SK-N-SH treated with all-trans-retinoic acid at 6 μM for 48 hours (cell line): ENCODE measurements at regions not wholly inside any gene's neighbourhood (a gene's known extent, or its start where the extent isn't known, plus 50 kb on each side); places are given as distances from the start of the nearest gene placed in this dataset.

Experiments used
- ATAC-seq: fragments of 200-7000 bp; cut with Tn5 transposase; 3 replicates; pipeline ENCODE4 v1.9.1; 2020; ENCODE audit warnings: mild to moderate bottlenecking, moderate library complexity
- ARNTL ChIP-seq: fragments of 450-650 bp; formaldehyde crosslinking; IDR thresholded peaks from 2 replicates; pipeline ENCODE4 v1.5.0; 2020; ENCODE audit warnings: low read depth, mild to moderate bottlenecking, moderate library complexity, borderline replicate concordance
- BACH2 ChIP-seq: fragments of 250-450 bp; sonication (Bioruptor Pico); IDR thresholded peaks from 2 replicates; pipeline ENCODE4 v1.9.0; 2021; ENCODE audit warnings: mild to moderate bottlenecking, borderline replicate concordance
- CSDC2 ChIP-seq: fragments of 250-450 bp; sonication (Bioruptor Pico); IDR thresholded peaks from 2 replicates; pipeline ENCODE4 v1.5.0; 2020; ENCODE audit warnings: mild to moderate bottlenecking, moderate library complexity
- GLIS3 ChIP-seq: fragments of 250-450 bp; sonication (Bioruptor Pico); IDR thresholded peaks from 2 replicates; pipeline ENCODE4 v1.5.0; 2020; ENCODE audit warnings: mild to moderate bottlenecking, moderate library complexity
- ISL1 ChIP-seq: fragments of 250-450 bp; sonication (Bioruptor Pico); IDR thresholded peaks from 2 replicates; pipeline ENCODE4 v2.1.2; 2022; ENCODE audit warnings: mild to moderate bottlenecking, moderate library complexity
- OSR1 ChIP-seq: fragments of 250-450 bp; sonication (Bioruptor Pico); IDR thresholded peaks from 2 replicates; pipeline ENCODE4 v1.8.0; 2022; ENCODE audit warnings: moderate library complexity, mild to moderate bottlenecking, inconsistent platforms
- PPARA ChIP-seq: fragments of 250-450 bp; sonication (Bioruptor Pico); IDR thresholded peaks from 2 replicates; pipeline ENCODE4 v1.5.0; 2020; ENCODE audit warnings: mild to moderate bottlenecking, borderline replicate concordance
- SNAI2 ChIP-seq: fragments of 250-450 bp; sonication (Bioruptor Pico); IDR thresholded peaks from 2 replicates; pipeline ENCODE4 v1.5.0; 2020; ENCODE audit warnings: mild to moderate bottlenecking, moderate library complexity
- TCF4 ChIP-seq: fragments of 250-450 bp; sonication (Bioruptor Pico); IDR thresholded peaks from 2 replicates; pipeline ENCODE4 v1.8.0; 2021; ENCODE audit warnings: mild to moderate bottlenecking, moderate library complexity, borderline replicate concordance
- ZC3H10 ChIP-seq: fragments of 250-450 bp; sonication (Bioruptor Pico); IDR thresholded peaks from 2 replicates; pipeline ENCODE4 v1.5.1; 2021; ENCODE audit warnings: mild to moderate bottlenecking, moderate library complexity
- ZFP3 ChIP-seq: fragments of 250-450 bp; sonication (Bioruptor Pico); IDR thresholded peaks from 2 replicates; pipeline ENCODE4 v1.5.0; 2020; ENCODE audit warnings: mild to moderate bottlenecking, moderate library complexity
- ZFP30 ChIP-seq: fragments of 450-650 bp; formaldehyde crosslinking; IDR thresholded peaks from 2 replicates; pipeline ENCODE4 v1.5.0; 2022; ENCODE audit warnings: mild to moderate bottlenecking, moderate library complexity
- ZNF70 ChIP-seq: fragments of 450-650 bp; formaldehyde crosslinking; IDR thresholded peaks from 2 replicates; pipeline ENCODE4 v1.5.0; 2020; ENCODE audit warnings: mild to moderate bottlenecking, moderate library complexity
- ZNF8 ChIP-seq: fragments of 450-650 bp; formaldehyde crosslinking; IDR thresholded peaks from 2 replicates; pipeline ENCODE4 v1.5.0; 2020; ENCODE audit warnings: mild to moderate bottlenecking, moderate library complexity
- TF ChIP-seq, protein P1 (sequence below): fragments of 250-450 bp; sonication (Bioruptor Pico); IDR thresholded peaks from 2 replicates; pipeline ENCODE4 v1.5.1; 2020; ENCODE audit warnings: low read depth, mild to moderate bottlenecking, moderate library complexity
- TF ChIP-seq, protein P2 (sequence below): fragments of 250-450 bp; sonication (Bioruptor Pico); IDR thresholded peaks from 2 replicates; pipeline ENCODE4 v1.5.0; 2020; ENCODE audit warnings: mild to moderate bottlenecking, moderate library complexity
- TF ChIP-seq, protein P3 (sequence below): fragments of 250-450 bp; sonication (Bioruptor Pico); IDR thresholded peaks from 2 replicates; pipeline ENCODE4 v1.5.1; 2021; ENCODE audit warnings: mild to moderate bottlenecking, moderate library complexity
- TF ChIP-seq, protein P4 (sequence below): fragments of 250-450 bp; sonication (Bioruptor Pico); IDR thresholded peaks from 2 replicates; pipeline ENCODE4 v1.8.0; 2021; ENCODE audit warnings: low read depth, mild to moderate bottlenecking, moderate library complexity, borderline replicate concordance

DNA sequence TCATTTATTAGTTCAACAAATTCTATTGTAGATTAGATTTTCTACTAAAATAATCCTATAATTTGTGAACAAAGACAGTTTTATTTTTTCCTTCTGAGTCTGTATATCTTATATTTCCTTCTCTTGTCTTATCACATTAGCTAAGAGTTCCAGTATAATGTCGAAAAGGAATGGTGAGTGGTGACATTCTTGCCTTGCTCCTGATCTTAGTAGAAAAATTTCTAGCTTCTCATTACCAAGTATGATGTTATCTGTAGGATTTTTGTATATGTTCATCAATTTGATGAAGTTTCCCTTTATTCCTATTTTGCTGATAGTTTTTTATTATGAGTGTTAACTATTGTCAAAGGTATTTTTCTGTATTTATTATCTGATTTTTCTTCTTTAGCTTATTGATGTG lies 756.6 kb upstream of the BCHE start:
- TF ChIP-seq, protein P1, sequence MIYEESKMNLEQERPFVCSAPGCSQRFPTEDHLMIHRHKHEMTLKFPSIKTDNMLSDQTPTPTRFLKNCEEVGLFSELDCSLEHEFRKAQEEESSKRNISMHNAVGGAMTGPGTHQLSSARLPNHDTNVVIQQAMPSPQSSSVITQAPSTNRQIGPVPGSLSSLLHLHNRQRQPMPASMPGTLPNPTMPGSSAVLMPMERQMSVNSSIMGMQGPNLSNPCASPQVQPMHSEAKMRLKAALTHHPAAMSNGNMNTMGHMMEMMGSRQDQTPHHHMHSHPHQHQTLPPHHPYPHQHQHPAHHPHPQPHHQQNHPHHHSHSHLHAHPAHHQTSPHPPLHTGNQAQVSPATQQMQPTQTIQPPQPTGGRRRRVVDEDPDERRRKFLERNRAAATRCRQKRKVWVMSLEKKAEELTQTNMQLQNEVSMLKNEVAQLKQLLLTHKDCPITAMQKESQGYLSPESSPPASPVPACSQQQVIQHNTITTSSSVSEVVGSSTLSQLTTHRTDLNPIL (CRISPR knock-in tag) = no peak
- TF ChIP-seq, protein P2, sequence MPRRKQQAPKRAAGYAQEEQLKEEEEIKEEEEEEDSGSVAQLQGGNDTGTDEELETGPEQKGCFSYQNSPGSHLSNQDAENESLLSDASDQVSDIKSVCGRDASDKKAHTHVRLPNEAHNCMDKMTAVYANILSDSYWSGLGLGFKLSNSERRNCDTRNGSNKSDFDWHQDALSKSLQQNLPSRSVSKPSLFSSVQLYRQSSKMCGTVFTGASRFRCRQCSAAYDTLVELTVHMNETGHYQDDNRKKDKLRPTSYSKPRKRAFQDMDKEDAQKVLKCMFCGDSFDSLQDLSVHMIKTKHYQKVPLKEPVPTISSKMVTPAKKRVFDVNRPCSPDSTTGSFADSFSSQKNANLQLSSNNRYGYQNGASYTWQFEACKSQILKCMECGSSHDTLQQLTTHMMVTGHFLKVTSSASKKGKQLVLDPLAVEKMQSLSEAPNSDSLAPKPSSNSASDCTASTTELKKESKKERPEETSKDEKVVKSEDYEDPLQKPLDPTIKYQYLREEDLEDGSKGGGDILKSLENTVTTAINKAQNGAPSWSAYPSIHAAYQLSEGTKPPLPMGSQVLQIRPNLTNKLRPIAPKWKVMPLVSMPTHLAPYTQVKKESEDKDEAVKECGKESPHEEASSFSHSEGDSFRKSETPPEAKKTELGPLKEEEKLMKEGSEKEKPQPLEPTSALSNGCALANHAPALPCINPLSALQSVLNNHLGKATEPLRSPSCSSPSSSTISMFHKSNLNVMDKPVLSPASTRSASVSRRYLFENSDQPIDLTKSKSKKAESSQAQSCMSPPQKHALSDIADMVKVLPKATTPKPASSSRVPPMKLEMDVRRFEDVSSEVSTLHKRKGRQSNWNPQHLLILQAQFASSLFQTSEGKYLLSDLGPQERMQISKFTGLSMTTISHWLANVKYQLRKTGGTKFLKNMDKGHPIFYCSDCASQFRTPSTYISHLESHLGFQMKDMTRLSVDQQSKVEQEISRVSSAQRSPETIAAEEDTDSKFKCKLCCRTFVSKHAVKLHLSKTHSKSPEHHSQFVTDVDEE (CRISPR knock-in tag) = no peak
- TF ChIP-seq ZFP30 (CRISPR knock-in tag) (no peak), ISL1 (no peak), SNAI2 (CRISPR knock-in tag) (no peak), BACH2 (CRISPR knock-in tag) (no peak), ZNF70 (CRISPR knock-in tag) (no peak), ZFP3 (CRISPR knock-in tag) (no peak), PPARA (CRISPR knock-in tag) (no peak), ZNF8 (CRISPR knock-in tag) (no peak), ZC3H10 (no peak), ARNTL (CRISPR knock-in tag) (no peak), GLIS3 (CRISPR knock-in tag) (no peak)
- TF ChIP-seq, protein P3, sequence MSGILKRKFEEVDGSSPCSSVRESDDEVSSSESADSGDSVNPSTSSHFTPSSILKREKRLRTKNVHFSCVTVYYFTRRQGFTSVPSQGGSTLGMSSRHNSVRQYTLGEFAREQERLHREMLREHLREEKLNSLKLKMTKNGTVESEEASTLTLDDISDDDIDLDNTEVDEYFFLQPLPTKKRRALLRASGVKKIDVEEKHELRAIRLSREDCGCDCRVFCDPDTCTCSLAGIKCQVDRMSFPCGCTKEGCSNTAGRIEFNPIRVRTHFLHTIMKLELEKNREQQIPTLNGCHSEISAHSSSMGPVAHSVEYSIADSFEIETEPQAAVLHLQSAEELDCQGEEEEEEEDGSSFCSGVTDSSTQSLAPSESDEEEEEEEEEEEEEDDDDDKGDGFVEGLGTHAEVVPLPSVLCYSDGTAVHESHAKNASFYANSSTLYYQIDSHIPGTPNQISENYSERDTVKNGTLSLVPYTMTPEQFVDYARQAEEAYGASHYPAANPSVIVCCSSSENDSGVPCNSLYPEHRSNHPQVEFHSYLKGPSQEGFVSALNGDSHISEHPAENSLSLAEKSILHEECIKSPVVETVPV = no peak
- TF ChIP-seq, protein P4, sequence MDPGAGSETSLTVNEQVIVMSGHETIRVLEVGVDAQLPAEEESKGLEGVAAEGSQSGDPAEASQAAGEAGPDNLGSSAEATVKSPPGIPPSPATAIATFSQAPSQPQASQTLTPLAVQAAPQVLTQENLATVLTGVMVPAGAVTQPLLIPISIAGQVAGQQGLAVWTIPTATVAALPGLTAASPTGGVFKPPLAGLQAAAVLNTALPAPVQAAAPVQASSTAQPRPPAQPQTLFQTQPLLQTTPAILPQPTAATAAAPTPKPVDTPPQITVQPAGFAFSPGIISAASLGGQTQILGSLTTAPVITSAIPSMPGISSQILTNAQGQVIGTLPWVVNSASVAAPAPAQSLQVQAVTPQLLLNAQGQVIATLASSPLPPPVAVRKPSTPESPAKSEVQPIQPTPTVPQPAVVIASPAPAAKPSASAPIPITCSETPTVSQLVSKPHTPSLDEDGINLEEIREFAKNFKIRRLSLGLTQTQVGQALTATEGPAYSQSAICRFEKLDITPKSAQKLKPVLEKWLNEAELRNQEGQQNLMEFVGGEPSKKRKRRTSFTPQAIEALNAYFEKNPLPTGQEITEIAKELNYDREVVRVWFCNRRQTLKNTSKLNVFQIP (CRISPR knock-in tag) = no peak
- ATAC-seq = no peak

DNA sequence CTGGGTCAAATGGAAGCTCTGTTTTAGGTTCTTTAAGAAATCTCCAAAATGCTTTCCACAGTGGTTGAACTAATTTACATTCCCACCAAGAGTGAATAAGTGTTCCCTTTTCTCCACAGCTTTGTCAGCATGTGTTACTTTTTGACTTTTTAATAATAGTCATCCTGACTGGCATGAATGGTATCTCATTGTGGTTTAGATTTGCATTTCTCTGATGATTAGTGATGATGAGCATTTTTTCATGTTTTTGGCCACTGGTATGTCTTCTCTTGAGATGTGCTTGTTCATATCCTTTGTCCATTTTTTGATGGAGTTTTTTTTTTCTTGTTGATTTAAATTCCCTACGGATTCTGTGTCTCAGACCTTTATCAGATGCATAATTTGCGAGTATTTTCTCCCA lies 745.0 kb upstream of the BCHE start:
- TF ChIP-seq SNAI2 (CRISPR knock-in tag) (no peak), ARNTL (CRISPR knock-in tag) (no peak), OSR1 (no peak), PPARA (CRISPR knock-in tag) (no peak), BACH2 (CRISPR knock-in tag) (no peak), ISL1 (no peak), ZFP30 (CRISPR knock-in tag) (no peak), TCF4 (CRISPR knock-in tag) (no peak), CSDC2 (no peak), ZFP3 (CRISPR knock-in tag) (no peak)
- TF ChIP-seq, protein P2 (CRISPR knock-in tag) = no peak
- TF ChIP-seq, protein P1 (CRISPR knock-in tag) = no peak
- TF ChIP-seq, protein P4 (CRISPR knock-in tag) = no peak
- TF ChIP-seq, all 23 proteins: peak for 0

More for the DNA sequence above, 745.0 kb upstream of the BCHE start:
- ATAC-seq = no peak
